Thyroid gland (tissue), 4 donors: ENCODE measurements at regions not wholly inside any gene's neighbourhood (a gene's known extent, or its start where the extent isn't known, plus 50 kb on each side); places are given as distances from the start of the nearest gene placed in this dataset.

Source experiments
- POLR2A ChIP-seq, 2 donors: fragments of 450-650 bp; IDR thresholded peaks; one replicate each; pipeline ENCODE4 v1.6.1; 2017; ENCODE audit warnings: antibody characterized with exemption in 2 of 2, mild to moderate bottlenecking in 2 of 2, moderate library complexity in 1 of 2
- TF ChIP-seq, protein P1 (sequence below), 6 experiments: fragments of 200-600 bp in 3 of 6; fragments of 450-650 bp in 3 of 6; sonication (generic) in 3 of 6; IDR thresholded peaks; one replicate each; pipeline ENCODE4 v1.5.1; 2016 to 2019; ENCODE audit warnings: antibody characterized with exemption in 6 of 6, mild to moderate bottlenecking in 2 of 6, inconsistent platforms in 1 of 6, moderate library complexity in 1 of 6

DNA sequence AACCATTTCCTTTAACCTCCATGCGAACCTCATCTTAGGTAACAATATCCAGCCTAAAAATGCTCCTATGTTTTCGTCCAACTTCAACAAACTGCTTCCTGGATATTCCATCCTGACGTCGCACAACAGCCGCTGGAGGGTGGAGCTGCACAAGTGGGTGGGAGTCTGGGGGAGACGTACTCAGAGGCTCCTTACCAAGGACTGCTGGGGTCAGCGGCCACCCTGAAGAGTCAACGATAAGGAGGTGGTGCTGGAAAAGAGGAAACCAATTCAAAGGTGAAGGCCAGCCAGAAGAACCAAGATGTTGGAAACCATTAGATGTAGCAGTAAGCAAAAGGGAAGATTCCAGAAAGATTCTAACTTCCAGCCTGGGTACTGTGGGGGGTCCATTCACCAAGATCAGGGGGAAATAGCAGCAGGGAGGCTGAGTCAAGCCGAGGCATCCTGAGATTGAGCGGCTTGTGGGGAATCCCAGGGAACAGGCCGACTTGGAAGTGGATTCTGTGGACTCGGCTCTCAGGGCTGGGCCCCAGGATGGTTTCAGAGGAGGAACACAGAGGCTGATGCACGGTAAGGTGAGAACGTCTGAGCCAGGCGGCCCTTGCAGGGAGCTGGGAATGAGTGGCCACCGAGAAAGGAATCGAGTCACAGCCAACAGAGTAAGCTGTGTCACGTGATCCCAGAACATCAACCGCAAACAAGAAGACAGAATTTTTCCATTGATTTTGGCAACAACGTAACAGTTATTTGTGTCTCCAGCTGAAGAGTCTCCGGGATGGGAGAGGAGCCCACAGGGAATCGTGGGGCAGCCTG lies 375.7 kb downstream of the NPHP4 start:
- TF ChIP-seq, protein P1, sequence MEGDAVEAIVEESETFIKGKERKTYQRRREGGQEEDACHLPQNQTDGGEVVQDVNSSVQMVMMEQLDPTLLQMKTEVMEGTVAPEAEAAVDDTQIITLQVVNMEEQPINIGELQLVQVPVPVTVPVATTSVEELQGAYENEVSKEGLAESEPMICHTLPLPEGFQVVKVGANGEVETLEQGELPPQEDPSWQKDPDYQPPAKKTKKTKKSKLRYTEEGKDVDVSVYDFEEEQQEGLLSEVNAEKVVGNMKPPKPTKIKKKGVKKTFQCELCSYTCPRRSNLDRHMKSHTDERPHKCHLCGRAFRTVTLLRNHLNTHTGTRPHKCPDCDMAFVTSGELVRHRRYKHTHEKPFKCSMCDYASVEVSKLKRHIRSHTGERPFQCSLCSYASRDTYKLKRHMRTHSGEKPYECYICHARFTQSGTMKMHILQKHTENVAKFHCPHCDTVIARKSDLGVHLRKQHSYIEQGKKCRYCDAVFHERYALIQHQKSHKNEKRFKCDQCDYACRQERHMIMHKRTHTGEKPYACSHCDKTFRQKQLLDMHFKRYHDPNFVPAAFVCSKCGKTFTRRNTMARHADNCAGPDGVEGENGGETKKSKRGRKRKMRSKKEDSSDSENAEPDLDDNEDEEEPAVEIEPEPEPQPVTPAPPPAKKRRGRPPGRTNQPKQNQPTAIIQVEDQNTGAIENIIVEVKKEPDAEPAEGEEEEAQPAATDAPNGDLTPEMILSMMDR (IDR thresholded peaks at IDR 0.05) = no peak
- TF ChIP-seq POLR2A (IDR thresholded peaks at IDR 0.05) = no peak
